SU-DHL-6 (cell line): ENCODE measurements at regions not wholly inside any gene's neighbourhood (a gene's known extent, or its start where the extent isn't known, plus 50 kb on each side); places are given as distances from the start of the nearest gene placed in this dataset.

Experiments
- CTCF ChIP-seq: fragments of 200-600 bp; sonication (generic); IDR thresholded peaks from one replicate; pipeline ENCODE4 v1.5.1; 2017; ENCODE audit warnings: antibody characterized with exemption, mild to moderate bottlenecking, low read length, moderate library complexity; ENCODE audit not compliant: insufficient read depth, poor library complexity, severe bottlenecking
- EZH2phosphoT487 ChIP-seq: fragments of 200-600 bp; sonication (generic), shearing (Covaris generic); conservative IDR thresholded peaks from 2 replicates; pipeline ENCODE4 v1.6.1; 2018; ENCODE audit warnings: mild to moderate bottlenecking, antibody characterized with exemption, low read length, moderate library complexity, mixed read lengths

DNA sequence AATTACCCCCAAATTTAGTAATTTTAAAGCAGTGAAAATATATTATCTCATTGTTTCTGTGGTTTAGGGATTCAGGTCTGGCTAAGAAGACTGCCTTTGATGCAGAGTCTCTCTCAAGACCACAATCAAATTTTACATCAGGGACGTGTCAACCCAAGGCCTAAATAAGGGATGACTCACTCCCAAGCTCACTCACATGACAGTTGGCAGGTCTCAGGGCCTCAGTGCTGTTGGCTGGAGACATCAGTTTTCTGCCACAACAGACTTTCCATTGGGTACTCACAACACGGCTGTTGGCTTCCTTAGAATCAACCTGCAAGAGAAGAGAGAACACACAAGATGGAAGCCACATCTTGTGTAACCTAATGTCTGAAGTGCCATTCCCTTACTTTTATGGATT lies 377.3 kb downstream of the FAM181B start:
- TF ChIP-seq CTCF, result no peak
- TF ChIP-seq EZH2phosphoT487, result no peak
